HEK293T (cell line): ENCODE measurements at regions not wholly inside any gene's neighbourhood (a gene's known extent, or its start where the extent isn't known, plus 50 kb on each side); places are given as distances from the start of the nearest gene placed in this dataset.

Experiments
- CTCF ChIA-PET: fragments of 350-600 bp; formaldehyde crosslinking; extraction: SDS; loops from one replicate; lab custom pipeline; 2021; ENCODE audit warnings: antibody characterized with exemption, inconsistent platforms; lab: Yijun Ruan, JAX
- POLR2A ChIA-PET: fragments of 350-600 bp; formaldehyde crosslinking; extraction: SDS; loops from one replicate; lab custom pipeline; 2020; ENCODE audit warnings: antibody characterized with exemption, inconsistent platforms; lab: Yijun Ruan, JAX
- DNase-seq: peaks from one replicate; pipeline ENCODE4 v3.0.0; 2012; ENCODE audit warnings: mixed read lengths; ENCODE audit errors: extremely low spot score
- ARNT ChIP-seq: fragments of 450-650 bp; IDR thresholded peaks from 2 replicates; pipeline ENCODE4 v1.6.1; 2017; ENCODE audit warnings: mild to moderate bottlenecking
- BHLHE40 ChIP-seq: fragments of 450-650 bp; IDR thresholded peaks from 2 replicates; pipeline ENCODE4 v1.6.1; 2016; ENCODE audit warnings: mild to moderate bottlenecking, moderate library complexity, borderline replicate concordance
- CTBP1 ChIP-seq: fragments of 450-650 bp; IDR thresholded peaks from 2 replicates; pipeline ENCODE4 v1.6.1; 2016; ENCODE audit warnings: borderline replicate concordance
- ELF4 ChIP-seq: fragments of 450-650 bp; IDR thresholded peaks from 2 replicates; pipeline ENCODE4 v1.6.1; 2017; ENCODE audit warnings: antibody characterized with exemption
- FOXA1 ChIP-seq: fragments of 450-650 bp; IDR thresholded peaks from 2 replicates; pipeline ENCODE4 v1.6.1; 2016; ENCODE audit warnings: mild to moderate bottlenecking
- FOXK2 ChIP-seq: fragments of 450-650 bp; IDR thresholded peaks from 2 replicates; pipeline ENCODE4 v1.6.1; 2016; ENCODE audit warnings: mild to moderate bottlenecking
- FOXM1 ChIP-seq: fragments of 450-650 bp; IDR thresholded peaks from 2 replicates; pipeline ENCODE4 v1.6.1; 2017; ENCODE audit warnings: mild to moderate bottlenecking, borderline replicate concordance
- HDGF ChIP-seq: fragments of 450-650 bp; IDR thresholded peaks from 2 replicates; pipeline ENCODE4 v1.6.1; 2017; ENCODE audit warnings: antibody characterized with exemption, borderline replicate concordance
- L3MBTL2 ChIP-seq: fragments of 450-650 bp; conservative IDR thresholded peaks from 2 replicates; pipeline ENCODE4 v1.6.1; 2016; ENCODE audit warnings: mild to moderate bottlenecking
- LEF1 ChIP-seq: fragments of 450-650 bp; IDR thresholded peaks from 2 replicates; pipeline ENCODE4 v1.6.1; 2017; ENCODE audit warnings: mild to moderate bottlenecking, borderline replicate concordance
- NFRKB ChIP-seq: fragments of 450-650 bp; IDR thresholded peaks from 2 replicates; pipeline ENCODE4 v1.6.1; 2016; ENCODE audit warnings: mild to moderate bottlenecking, moderate library complexity
- SP1 ChIP-seq: fragments of 450-650 bp; IDR thresholded peaks from 2 replicates; pipeline ENCODE4 v1.6.1; 2017
- SUZ12 ChIP-seq: fragments of 450-650 bp; IDR thresholded peaks from 2 replicates; pipeline ENCODE4 v1.6.1; 2016; ENCODE audit warnings: mild to moderate bottlenecking
- TARDBP ChIP-seq: fragments of 450-650 bp; IDR thresholded peaks from 2 replicates; pipeline ENCODE4 v1.6.1; 2016
- ZNF384 ChIP-seq: fragments of 450-650 bp; IDR thresholded peaks from 2 replicates; pipeline ENCODE4 v1.6.1; 2016
- TF ChIP-seq, protein P1 (sequence below): fragments of 450-650 bp; IDR thresholded peaks from 2 replicates; pipeline ENCODE4 v1.6.1; 2016

GRCh38 chr13:103194871-103195270, 128.7 kb upstream of the SLC10A2 start:
- TF ChIP-seq FOXK2 (no peak), BHLHE40 (no peak), TARDBP (no peak), HDGF (no peak), SP1 (no peak), NFRKB (no peak), CTBP1 (no peak), L3MBTL2 (no peak), SUZ12 (no peak), ELF4 (no peak), LEF1 (no peak), FOXA1 (no peak)
- TF ChIP-seq, protein P1, sequence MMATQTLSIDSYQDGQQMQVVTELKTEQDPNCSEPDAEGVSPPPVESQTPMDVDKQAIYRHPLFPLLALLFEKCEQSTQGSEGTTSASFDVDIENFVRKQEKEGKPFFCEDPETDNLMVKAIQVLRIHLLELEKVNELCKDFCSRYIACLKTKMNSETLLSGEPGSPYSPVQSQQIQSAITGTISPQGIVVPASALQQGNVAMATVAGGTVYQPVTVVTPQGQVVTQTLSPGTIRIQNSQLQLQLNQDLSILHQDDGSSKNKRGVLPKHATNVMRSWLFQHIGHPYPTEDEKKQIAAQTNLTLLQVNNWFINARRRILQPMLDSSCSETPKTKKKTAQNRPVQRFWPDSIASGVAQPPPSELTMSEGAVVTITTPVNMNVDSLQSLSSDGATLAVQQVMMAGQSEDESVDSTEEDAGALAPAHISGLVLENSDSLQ = no peak
- POLR2A ChIA-PET = no interaction called here
- DNase-seq = no peak
- CTCF ChIA-PET = no interaction called here

DNA sequence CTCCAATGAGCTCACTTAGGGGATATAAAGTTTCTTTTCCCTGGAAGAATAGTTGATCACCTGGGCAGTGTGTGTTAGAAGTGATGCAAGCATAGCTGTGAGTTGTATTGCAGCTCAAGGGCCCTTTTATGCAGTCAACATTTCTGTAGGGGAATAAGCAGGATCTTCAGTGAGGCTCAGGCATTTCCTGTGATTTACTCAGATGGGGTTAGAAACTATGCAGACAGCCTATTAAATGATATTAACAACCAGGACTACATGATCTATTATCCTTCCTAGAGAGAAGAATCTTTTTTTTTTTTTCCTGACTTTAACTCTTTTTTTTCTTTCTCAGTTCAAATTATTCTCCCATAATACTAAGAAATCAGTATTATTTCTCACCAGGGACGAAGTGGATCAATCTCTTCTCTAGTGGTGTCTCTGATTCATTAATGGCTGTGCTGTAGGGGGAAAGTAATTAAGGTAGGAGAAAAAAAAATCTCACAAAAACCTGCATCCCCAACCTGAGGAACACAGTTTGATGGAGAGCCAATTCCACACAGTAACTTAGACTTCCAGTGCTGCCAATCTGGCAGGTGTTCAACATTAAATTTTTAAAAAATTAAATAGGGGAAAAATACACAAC, 126.4 kb upstream of the SLC10A2 start:
- TF ChIP-seq SUZ12 (no peak), HDGF (no peak), NFRKB (no peak), BHLHE40 (no peak), FOXK2 (no peak), FOXA1 (no peak), LEF1 (no peak), CTBP1 (no peak)
- TF ChIP-seq, protein P1 = no peak
- DNase-seq = no peak
- ChIA-PET POLR2A (no interaction called here), CTCF (no interaction called here)

DNA sequence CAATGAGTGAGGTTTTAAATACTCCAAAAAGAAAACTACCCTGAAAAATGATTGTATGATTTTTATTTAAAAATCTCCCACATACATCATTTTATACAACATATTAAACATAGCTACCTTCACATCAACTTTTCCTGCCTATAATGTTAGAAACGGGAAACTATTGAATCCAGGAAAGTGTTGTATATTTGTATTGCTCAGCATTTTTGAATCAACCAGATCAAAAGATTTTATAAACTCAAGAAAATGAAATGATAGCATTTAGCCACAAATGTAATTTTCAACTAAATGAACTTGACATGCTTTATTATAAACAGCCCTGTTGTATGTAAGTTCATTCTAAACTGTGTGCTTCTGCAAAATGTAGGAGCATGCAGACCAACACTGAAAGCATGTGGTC, 124.6 kb upstream of the SLC10A2 start:
- CTCF ChIA-PET = no interaction called here
- POLR2A ChIA-PET = no interaction called here
- TF ChIP-seq SP1 = no peak
- TF ChIP-seq HDGF = no peak
- no peak for TF ChIP-seq CTBP1
- TF ChIP-seq LEF1 = no peak
- TF ChIP-seq FOXM1 = no peak

GRCh38 chr13:103188713-103189326, 122.6 kb upstream of the SLC10A2 start:
- CTCF ChIA-PET = no interaction called here
- POLR2A ChIA-PET = no interaction called here

More for the DNA sequence above, 124.6 kb upstream of the SLC10A2 start:
- no peak for DNase-seq

DNA sequence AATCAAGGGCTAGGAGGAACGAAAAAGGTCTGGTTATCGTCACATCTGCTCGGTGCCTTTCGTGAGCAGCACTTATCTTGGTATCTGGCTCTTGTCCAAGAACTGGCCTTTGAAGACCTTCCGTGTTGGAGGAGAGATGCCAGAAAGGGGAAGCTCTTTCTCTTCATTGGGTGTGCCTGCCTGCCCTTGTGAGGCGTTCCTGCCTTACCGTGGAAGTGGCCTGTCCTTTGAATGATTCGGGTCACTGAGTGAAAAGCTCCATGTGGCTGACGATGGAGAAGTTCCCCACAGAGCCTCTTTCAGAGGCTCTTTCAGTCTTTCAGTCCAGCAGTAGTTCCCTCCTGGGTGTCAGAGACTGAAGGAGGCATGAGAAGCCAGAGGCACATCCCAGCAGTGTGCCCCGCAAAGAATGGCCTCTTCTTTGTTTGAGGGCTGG, 121.5 kb upstream of the SLC10A2 start:
- DNase-seq = no peak
- TF ChIP-seq ARNT (no peak), L3MBTL2 (no peak), CTBP1 (no peak), LEF1 (no peak), SUZ12 (no peak), FOXM1 (no peak), HDGF (no peak), FOXK2 (no peak), ELF4 (no peak), SP1 (no peak), NFRKB (no peak), ZNF384 (no peak)
- TF ChIP-seq, protein P1 = no peak
- ChIA-PET POLR2A (no interaction called here), CTCF (no interaction called here)

More at GRCh38 chr13:103188713-103189326, 122.6 kb upstream of the SLC10A2 start:
- no peak for DNase-seq
- TF ChIP-seq CTBP1 = no peak
- no peak for TF ChIP-seq TARDBP
- no peak for TF ChIP-seq FOXK2
- no peak for TF ChIP-seq FOXA1
- no peak for TF ChIP-seq SP1
- TF ChIP-seq, protein P1 = no peak
- no peak for TF ChIP-seq ARNT

GRCh38 chr13:103184413-103184812, 118.2 kb upstream of the SLC10A2 start:
- ChIA-PET POLR2A (no interaction called here), CTCF (no interaction called here)

More at GRCh38 chr13:103184413-103184812, 118.2 kb upstream of the SLC10A2 start:
- DNase-seq = no peak
- TF ChIP-seq BHLHE40 (no peak), FOXM1 (no peak), TARDBP (no peak), SUZ12 (no peak), FOXK2 (no peak)
- TF ChIP-seq, protein P1 = no peak
